ENCODE measurements at regions not wholly inside any gene's neighbourhood (a gene's known extent, or its start where the extent isn't known, plus 50 kb on each side); places are given as distances from the start of the nearest gene placed in this dataset.

DNA sequence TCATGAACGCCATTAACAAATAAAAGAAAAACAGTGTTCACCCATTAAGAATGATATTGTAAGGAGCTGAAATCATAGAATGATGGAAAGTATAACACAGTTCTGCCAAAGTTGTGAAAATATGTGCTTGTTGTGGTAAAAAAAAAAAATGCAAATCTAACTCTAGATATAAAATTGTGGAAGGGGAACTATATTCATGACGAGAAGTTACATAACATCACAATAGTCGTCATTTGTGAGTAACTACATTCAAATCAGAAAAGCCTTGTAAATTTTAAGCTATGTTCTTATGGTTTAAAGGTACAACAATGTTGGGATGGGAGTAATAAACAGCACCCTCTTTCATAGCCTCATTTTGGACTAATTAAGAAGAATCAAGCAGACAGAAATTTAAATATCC, 57.6 kb upstream of the PRDM8 start:
- POLR2A ChIA-PET = no interaction called here
- no peak overlapping the region for H3K4me3 ChIP-seq (ENCODE audit: low read depth, low read length)
- TF ChIP-seq, protein P1, sequence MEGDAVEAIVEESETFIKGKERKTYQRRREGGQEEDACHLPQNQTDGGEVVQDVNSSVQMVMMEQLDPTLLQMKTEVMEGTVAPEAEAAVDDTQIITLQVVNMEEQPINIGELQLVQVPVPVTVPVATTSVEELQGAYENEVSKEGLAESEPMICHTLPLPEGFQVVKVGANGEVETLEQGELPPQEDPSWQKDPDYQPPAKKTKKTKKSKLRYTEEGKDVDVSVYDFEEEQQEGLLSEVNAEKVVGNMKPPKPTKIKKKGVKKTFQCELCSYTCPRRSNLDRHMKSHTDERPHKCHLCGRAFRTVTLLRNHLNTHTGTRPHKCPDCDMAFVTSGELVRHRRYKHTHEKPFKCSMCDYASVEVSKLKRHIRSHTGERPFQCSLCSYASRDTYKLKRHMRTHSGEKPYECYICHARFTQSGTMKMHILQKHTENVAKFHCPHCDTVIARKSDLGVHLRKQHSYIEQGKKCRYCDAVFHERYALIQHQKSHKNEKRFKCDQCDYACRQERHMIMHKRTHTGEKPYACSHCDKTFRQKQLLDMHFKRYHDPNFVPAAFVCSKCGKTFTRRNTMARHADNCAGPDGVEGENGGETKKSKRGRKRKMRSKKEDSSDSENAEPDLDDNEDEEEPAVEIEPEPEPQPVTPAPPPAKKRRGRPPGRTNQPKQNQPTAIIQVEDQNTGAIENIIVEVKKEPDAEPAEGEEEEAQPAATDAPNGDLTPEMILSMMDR (IDR thresholded peaks at IDR 0.05; ENCODE audit: insufficient read depth, low read length, missing control alignments) = no peak
- DNase-seq (ENCODE audit: low read depth, low spot score) = no peak
- CTCF ChIA-PET = interaction anchor here (0.5 to 6.2 kb wide), 4 partner anchors 12 to 45 kb away, joined by 3 to 35 read pairs (median 4); no protein-coding TSS in a partner anchor

DNA sequence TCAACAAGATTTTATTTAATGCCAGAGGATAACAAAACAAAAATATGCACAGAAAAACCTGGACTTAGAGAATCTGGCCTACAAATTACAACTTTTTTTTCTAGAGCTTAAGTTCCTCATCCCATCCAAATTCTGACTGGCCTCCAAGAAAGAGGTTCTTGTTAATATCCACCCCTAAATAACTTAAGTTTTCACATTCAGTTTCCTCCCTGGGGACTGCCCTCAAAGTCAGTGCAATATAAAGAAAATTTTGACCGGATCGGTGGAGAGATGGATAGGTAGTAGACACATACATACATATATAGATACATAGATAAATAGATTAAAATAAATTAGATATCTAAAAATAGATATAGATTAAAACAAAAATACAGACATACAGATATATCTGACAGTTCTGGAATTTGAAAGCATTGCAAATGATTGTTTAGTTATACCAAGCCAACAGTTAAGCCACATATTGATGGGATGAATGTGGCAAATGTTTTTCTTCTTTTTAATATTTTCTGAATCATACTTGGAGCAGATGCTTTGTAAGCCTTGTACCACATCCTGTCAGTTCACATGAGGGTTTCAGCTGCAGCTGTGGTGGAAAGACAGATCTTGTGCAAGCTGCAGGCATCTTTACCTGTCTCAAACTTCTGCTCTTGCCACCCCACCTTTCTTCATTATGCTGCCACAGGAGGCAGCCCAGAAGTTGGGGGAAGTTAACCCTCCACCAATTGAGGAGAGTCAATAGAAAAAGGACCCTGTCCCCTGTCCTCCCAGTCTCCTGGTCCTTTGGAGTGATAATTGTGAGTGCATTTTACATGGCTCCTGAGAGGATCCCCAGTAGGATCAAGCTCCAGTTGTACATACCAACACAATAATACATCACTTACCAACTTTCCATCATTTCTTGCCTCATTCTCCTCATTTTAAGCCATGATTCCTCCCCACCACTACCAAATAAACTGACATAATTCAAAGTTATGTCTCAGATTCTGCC, 58.5 kb upstream of the PRDM8 start:
- CTCF ChIA-PET = interaction anchor here (0.5 to 6.2 kb wide), 3 partner anchors 12 to 46 kb away, joined by 3 to 35 read pairs (median 5); no protein-coding TSS in a partner anchor
- H3K4me3 ChIP-seq (ENCODE audit: low read depth, low read length) = no peak overlapping the region
- TF ChIP-seq, protein P1 (IDR thresholded peaks at IDR 0.05; ENCODE audit: insufficient read depth, low read length, missing control alignments) = no peak
- no peak for DNase-seq (ENCODE audit: low read depth, low spot score)
- POLR2A ChIA-PET = no interaction called here

DNA sequence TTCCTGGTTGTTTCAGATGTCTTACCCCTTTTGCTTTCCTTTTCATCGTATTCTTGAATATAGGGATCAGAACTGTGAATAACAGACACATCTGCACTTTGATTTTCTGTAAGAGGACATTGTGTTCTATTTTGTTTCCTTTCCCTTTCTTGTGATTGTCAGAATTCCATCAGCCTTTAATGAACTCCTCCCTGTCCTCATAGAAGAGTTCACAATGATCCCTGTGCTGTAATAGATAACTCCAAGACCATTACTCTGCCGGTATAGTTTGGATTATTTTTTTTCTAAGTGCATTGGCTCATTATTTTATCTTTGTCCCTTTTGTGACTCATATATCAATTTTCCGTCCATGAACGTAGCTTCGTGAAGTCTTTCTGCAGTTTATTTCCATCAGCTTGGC, 59.7 kb upstream of the PRDM8 start:
- TF ChIP-seq, protein P1 (IDR thresholded peaks at IDR 0.05; ENCODE audit: insufficient read depth, low read length, missing control alignments) = no peak
- DNase-seq (ENCODE audit: low read depth, low spot score) = no peak
- POLR2A ChIA-PET = no interaction called here
- CTCF ChIA-PET = interaction anchor here (6.2 kb wide), 1 partner anchor 11 kb away, joined by 35 read pairs; no protein-coding TSS in a partner anchor
- H3K4me3 ChIP-seq (ENCODE audit: low read depth, low read length) = no peak overlapping the region

DNA sequence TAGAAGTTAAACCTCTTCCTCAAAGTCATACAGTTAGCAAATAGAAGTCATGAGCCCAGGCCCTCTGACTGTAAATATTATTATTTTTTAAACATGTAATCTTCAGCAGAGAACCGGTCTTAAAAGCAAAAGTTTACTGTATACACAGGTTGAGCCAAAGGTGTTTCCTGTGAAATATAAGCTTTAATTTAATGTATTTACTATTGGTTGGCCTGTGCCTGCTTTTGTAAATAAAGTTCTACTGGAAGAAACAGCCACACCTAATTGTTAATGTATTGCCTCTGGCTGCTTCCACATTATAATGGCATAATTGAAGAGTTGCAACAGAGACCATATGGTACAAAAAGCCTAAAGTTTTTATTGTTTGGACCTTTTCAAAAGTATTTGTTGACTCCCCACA, 61.0 kb upstream of the PRDM8 start:
- TF ChIP-seq, protein P1 (IDR thresholded peaks at IDR 0.05; ENCODE audit: insufficient read depth, low read length, missing control alignments) = no peak
- no peak for DNase-seq (ENCODE audit: low read depth, low spot score)

DNA sequence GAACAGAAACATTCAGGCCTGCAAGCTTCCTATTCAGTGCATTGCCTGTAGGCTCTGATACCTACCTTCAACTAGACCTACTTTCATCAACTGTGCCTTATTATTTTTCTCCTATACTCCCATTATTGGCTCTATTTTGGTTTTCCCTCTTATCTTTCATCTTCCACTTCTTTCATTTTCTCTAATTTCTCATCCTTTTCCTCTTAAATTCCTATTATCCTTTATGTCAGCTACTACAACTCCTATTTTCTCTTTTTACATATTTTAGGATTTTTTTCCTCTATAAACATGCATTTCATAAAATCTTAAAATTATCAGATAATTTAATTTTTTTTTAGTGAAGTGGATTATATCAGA, 61.6 kb upstream of the PRDM8 start:
- ChIA-PET POLR2A (no interaction called here), CTCF (interaction anchor here (1.5 to 6.2 kb wide), 3 partner anchors 9 to 48 kb away, joined by 5 to 35 read pairs (median 6); no protein-coding TSS in a partner anchor)
- H3K4me3 ChIP-seq (ENCODE audit: low read depth, low read length) = no peak overlapping the region
- DNase-seq (ENCODE audit: low read depth, low spot score) = no peak
- TF ChIP-seq, protein P1 (IDR thresholded peaks at IDR 0.05; ENCODE audit: insufficient read depth, low read length, missing control alignments) = no peak

More for the DNA sequence above, 61.0 kb upstream of the PRDM8 start:
- ChIA-PET POLR2A (no interaction called here), CTCF (interaction anchor here (1.5 to 6.2 kb wide), 3 partner anchors 9 to 47 kb away, joined by 5 to 35 read pairs (median 6); no protein-coding TSS in a partner anchor)
- no peak overlapping the region for H3K4me3 ChIP-seq (ENCODE audit: low read depth, low read length)

Data from AG04449 (cell line).